HepG2 (cell line): ENCODE measurements at regions not wholly inside any gene's neighbourhood (a gene's known extent, or its start where the extent isn't known, plus 50 kb on each side); places are given as distances from the start of the nearest gene placed in this dataset.

ENCODE experiments used
- ATAC-seq: fragments of 200-7000 bp; cut with Tn5 transposase; 3 replicates; pipeline ENCODE4 v1.9.1; 2020; ENCODE audit warnings: mild to moderate bottlenecking, moderate library complexity
- BruUV-seq: library from RNA; stranded (reverse); fragments of 400-500 nt; replicated peaks from 2 replicates; lab custom pipeline; 2021; lab: Mats Ljungman, UMichigan
- CTCF ChIA-PET: fragments of 300-600 bp; formaldehyde crosslinking; extraction: SDS; loops from one replicate; lab custom pipeline; 2021; ENCODE audit warnings: low total read pairs, inconsistent platforms, low intra/inter-chr PET ratio; lab: Yijun Ruan, JAX
- POLR2A ChIA-PET: fragments of 350-600 bp; sonication (Branson Sonifier 250); formaldehyde crosslinking; loops from one replicate; lab custom pipeline; 2020; ENCODE audit warnings: antibody characterized with exemption, inconsistent platforms; lab: Yijun Ruan, JAX
- DNase-seq: peaks from one replicate; pipeline ENCODE4 v3.0.0-alpha.2; 2015; ENCODE audit warnings: low spot score
- FAIRE-seq: peaks from 3 replicates; lab custom pipeline; 2011; peaks lifted over from hg19 to GRCh38; lab: Jason Lieb, UNC
- H2AFZ ChIP-seq: one replicate; pipeline ENCODE4 v1.6.1; 2011; ENCODE audit warnings: low read length, inconsistent platforms
- H3K27ac ChIP-seq: fragments of 300-600 bp; 3 replicates; pipeline ENCODE4 v1.8.0; 2011; ENCODE audit warnings: mixed run types, mild to moderate bottlenecking, mixed read lengths, low read length, inconsistent platforms; ENCODE audit not compliant: insufficient read depth; ENCODE audit errors: extremely low read length
- H3K27me3 ChIP-seq, 2 experiments: fragments of 200-600 bp in 1 of 2; 2 replicates in 1 of 2; 3 replicates in 1 of 2; pipeline versions ENCODE4 v1.6.0 to v1.8.0; 2011; ENCODE audit warnings: low read length in 2 of 2, mild to moderate bottlenecking in 2 of 2, moderate library complexity in 2 of 2, inconsistent platforms in 1 of 2; ENCODE audit not compliant: insufficient read depth in 2 of 2, control insufficient read depth in 1 of 2
- H3K36me3 ChIP-seq, 2 experiments: fragments of 200-600 bp in 1 of 2; replicated peaks in 1 of 2; 2 replicates in 1 of 2; 3 replicates in 1 of 2; pipeline versions ENCODE4 v1.5.1 to v1.8.0; 2011; ENCODE audit warnings: low read length in 2 of 2, inconsistent platforms in 1 of 2; ENCODE audit not compliant: insufficient read depth in 2 of 2, control insufficient read depth in 1 of 2
- H3K4me1 ChIP-seq: 2 replicates; pipeline ENCODE4 v1.5.1; 2012; ENCODE audit warnings: low read length, inconsistent platforms; ENCODE audit not compliant: insufficient read depth
- H3K4me2 ChIP-seq: 2 replicates; pipeline ENCODE4 v1.6.0; 2011; ENCODE audit warnings: low read depth, low read length, inconsistent platforms
- H3K4me3 ChIP-seq, 3 experiments: fragments of 200-600 bp in 1 of 3; sonication (generic), shearing (Covaris generic) in 1 of 3; replicated peaks in 1 of 3; 2 replicates each; pipeline ENCODE4 v1.5.1; 2011 to 2016; ENCODE audit warnings: low read length in 3 of 3, inconsistent platforms in 2 of 3, low read depth in 2 of 3, mild to moderate bottlenecking in 2 of 3, control low read depth in 1 of 3, mixed read lengths in 1 of 3; ENCODE audit not compliant: insufficient read depth in 1 of 3
- H3K79me2 ChIP-seq: one replicate; pipeline ENCODE4 v1.6.1; 2011; ENCODE audit warnings: low read length, inconsistent platforms; ENCODE audit not compliant: insufficient read depth
- H3K9ac ChIP-seq: 2 replicates; pipeline ENCODE4 v1.6.0; 2011; ENCODE audit warnings: mild to moderate bottlenecking, low read depth, low read length, inconsistent platforms; ENCODE audit not compliant: insufficient read depth
- H3K9me3 ChIP-seq: 2 replicates; pipeline ENCODE4 v1.5.1; 2012; ENCODE audit warnings: mild to moderate bottlenecking, low read length
- H4K20me1 ChIP-seq: 2 replicates; pipeline ENCODE4 v1.6.0; 2011; ENCODE audit warnings: inconsistent platforms, mild to moderate bottlenecking, low read length, moderate library complexity; ENCODE audit not compliant: insufficient read depth
- ATF2 ChIP-seq: sonication (generic); formaldehyde crosslinking; IDR thresholded peaks from 2 replicates; pipeline ENCODE4 v1.4.0; 2020; ENCODE audit warnings: missing genetic modification reagents
- BCL3 ChIP-seq: sonication (generic); formaldehyde crosslinking; IDR thresholded peaks from 2 replicates; pipeline ENCODE4 v1.5.1; 2020; ENCODE audit warnings: mild to moderate bottlenecking, missing genetic modification reagents, moderate library complexity
- CREB3 ChIP-seq: sonication (generic); formaldehyde crosslinking; IDR thresholded peaks from 2 replicates; pipeline ENCODE4 v1.5.0; 2020; ENCODE audit warnings: missing genetic modification reagents
- EP300 ChIP-seq, 3 experiments: sonication (generic) in 1 of 3; formaldehyde crosslinking in 1 of 3; IDR thresholded peaks; 2 replicates each; pipeline versions ENCODE4 v1.5.1 to v1.6.1; 2011 to 2020; ENCODE audit warnings: low read depth in 2 of 3, low read length in 2 of 3, borderline replicate concordance in 1 of 3, improper control_type of control experiment in 1 of 3, mild to moderate bottlenecking in 1 of 3, missing genetic modification reagents in 1 of 3, moderate library complexity in 1 of 3
- GMEB1 ChIP-seq: sonication (generic); formaldehyde crosslinking; IDR thresholded peaks from 2 replicates; pipeline ENCODE4 v1.5.1; 2020; ENCODE audit warnings: missing genetic modification reagents, mild to moderate bottlenecking, borderline replicate concordance
- LCORL ChIP-seq, 2 experiments: fragments of 450-650 bp in 1 of 2; sonication (generic) in 1 of 2; formaldehyde crosslinking in 1 of 2; IDR thresholded peaks; 2 replicates each; pipeline versions ENCODE4 v1.5.0 to v1.6.1; 2017 to 2020; ENCODE audit warnings: antibody characterized with exemption in 1 of 2, missing genetic modification reagents in 1 of 2
- SNAI1 ChIP-seq: sonication (generic); formaldehyde crosslinking; IDR thresholded peaks from 2 replicates; pipeline ENCODE4 v1.5.0; 2020; ENCODE audit warnings: mild to moderate bottlenecking, missing genetic modification reagents, borderline replicate concordance
- SP2 ChIP-seq: sonication (generic); formaldehyde crosslinking; IDR thresholded peaks from 2 replicates; pipeline ENCODE4 v1.5.1; 2020; ENCODE audit warnings: mild to moderate bottlenecking, missing genetic modification reagents
- TCF7 ChIP-seq: sonication (generic); IDR thresholded peaks from 2 replicates; pipeline ENCODE4 v1.6.1; 2016; ENCODE audit warnings: antibody characterized with exemption, low read depth
- U2AF2 ChIP-seq: fragments of 200-400 bp; formaldehyde crosslinking; IDR thresholded peaks from 2 replicates; pipeline ENCODE4 v1.6.1; 2017; ENCODE audit warnings: low read depth, mild to moderate bottlenecking, low read length
- XBP1 ChIP-seq: sonication (generic); formaldehyde crosslinking; IDR thresholded peaks from 2 replicates; pipeline ENCODE4 v1.5.0; 2020; ENCODE audit warnings: missing genetic modification reagents
- ZNF253 ChIP-seq: sonication (generic); formaldehyde crosslinking; IDR thresholded peaks from 2 replicates; pipeline ENCODE4 v1.8.0; 2022; ENCODE audit warnings: mild to moderate bottlenecking, missing genetic modification reagents, borderline replicate concordance
- ZNF282 ChIP-seq: fragments of 450-650 bp; IDR thresholded peaks from 2 replicates; pipeline ENCODE4 v1.6.1; 2018; ENCODE audit not compliant: partially characterized antibody
- ZNF75D ChIP-seq: sonication (generic); formaldehyde crosslinking; IDR thresholded peaks from 2 replicates; pipeline ENCODE4 v1.8.1; 2023; ENCODE audit warnings: missing genetic modification reagents, mild to moderate bottlenecking, borderline replicate concordance
- WGBS: methylation state at CpG from one replicate; pipeline ENCODE4 v1.1.6; 2017; ENCODE audit warnings: low lambda C conversion rate; 5-methylcytosine and 5-hydroxymethylcytosine counted together
- in situ Hi-C: cut with HindIII; loops from 2 replicates; pipeline ENCODE4 v1.10.0; 2017; ENCODE audit warnings: low pct_unique_long_range_greater_than_20kb; ENCODE audit not compliant: extremely low pct_ligation_motif_present
- intact Hi-C: fragments of 100-400 bp; cut with micrococcal nuclease; formaldehyde crosslinking; loops from one replicate; pipeline ENCODE4 v1.10.0; 2022; ENCODE audit not compliant: unreplicated experiment
- TF ChIP-seq, protein P1 (sequence below): sonication (generic); formaldehyde crosslinking; IDR thresholded peaks from 2 replicates; pipeline ENCODE4 v1.4.0; 2020; ENCODE audit warnings: missing genetic modification reagents

DNA sequence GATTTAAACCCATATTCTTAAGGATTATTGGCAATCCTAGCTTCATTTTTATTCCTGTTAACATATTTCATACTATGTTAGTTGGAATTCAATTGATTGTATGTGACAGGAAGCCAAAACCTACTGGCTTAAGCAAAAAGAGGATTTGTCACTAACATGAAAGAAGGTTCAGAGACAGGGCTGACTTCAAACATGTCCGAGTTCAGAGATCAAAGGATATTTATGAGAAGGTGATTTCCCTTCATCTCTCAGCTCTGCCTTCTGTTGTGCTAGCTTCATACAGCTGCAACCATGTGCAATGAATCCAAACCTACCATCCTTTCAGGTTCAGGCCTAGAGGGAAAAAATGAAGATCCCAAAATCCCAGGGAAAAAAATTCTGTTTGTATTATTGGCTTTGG lies 349.7 kb downstream of the ATP23 start:
- H3K27me3 ChIP-seq, result no peaks in the 10 kb centered on the region
- ATAC-seq (peak; percentile 69; the same call in 2 of the 3 replicates), FAIRE-seq (no peak), DNase-seq (peak; percentile 34)
- ChIA-PET POLR2A (no interaction called here), CTCF (no interaction called here)
- in situ Hi-C loops, result no loop called here
- intact Hi-C loops, result no loop called here
- no peak overlapping the region for H3K27ac ChIP-seq
- H2AFZ ChIP-seq, result no peak overlapping the region
- no peak overlapping the region for H3K4me2 ChIP-seq
- no peaks in the 10 kb centered on the region for H3K36me3 ChIP-seq
- H3K79me2 ChIP-seq, result no peaks in the 10 kb centered on the region
- WGBS, result 0% methylated on average over 1 of the region's 1 CpG
- H3K9ac ChIP-seq, result no peak overlapping the region
- H3K4me3 ChIP-seq, result no peak overlapping the region
- H4K20me1 ChIP-seq, result no peaks in the 10 kb centered on the region
- no TSS peak for BruUV-seq
- H3K4me1 ChIP-seq, result peaks cover 11% of the 10 kb centered on the region
- no peaks in the 10 kb centered on the region for H3K9me3 ChIP-seq
- TF ChIP-seq U2AF2 (no peak), ZNF253 (CRISPR knock-in tag) (no peak), BCL3 (peak; percentile 73; the same call in 1 of the 2 replicates), GMEB1 (CRISPR knock-in tag) (no peak), ZNF282 (no peak), TCF7 (peak; percentile 87), CREB3 (CRISPR knock-in tag) (no peak), ZNF75D (CRISPR knock-in tag) (no peak), EP300 (IDR thresholded peaks at IDR 0.05; ENCODE audit: low read depth in 2 of 2, low read length in 2 of 2) (peak in 1 of 2 experiments; percentile 10; a peak in 1 of 4 replicates), EP300 (CRISPR knock-in tag; IDR thresholded peaks at IDR 0.05; ENCODE audit: borderline replicate concordance) (no peak), SP2 (CRISPR knock-in tag) (no peak), XBP1 (CRISPR knock-in tag) (no peak), LCORL (IDR thresholded peaks at IDR 0.05) (no peak), LCORL (CRISPR knock-in tag; IDR thresholded peaks at IDR 0.05) (no peak), SNAI1 (no peak), ATF2 (CRISPR knock-in tag) (no peak)
- TF ChIP-seq, protein P1, sequence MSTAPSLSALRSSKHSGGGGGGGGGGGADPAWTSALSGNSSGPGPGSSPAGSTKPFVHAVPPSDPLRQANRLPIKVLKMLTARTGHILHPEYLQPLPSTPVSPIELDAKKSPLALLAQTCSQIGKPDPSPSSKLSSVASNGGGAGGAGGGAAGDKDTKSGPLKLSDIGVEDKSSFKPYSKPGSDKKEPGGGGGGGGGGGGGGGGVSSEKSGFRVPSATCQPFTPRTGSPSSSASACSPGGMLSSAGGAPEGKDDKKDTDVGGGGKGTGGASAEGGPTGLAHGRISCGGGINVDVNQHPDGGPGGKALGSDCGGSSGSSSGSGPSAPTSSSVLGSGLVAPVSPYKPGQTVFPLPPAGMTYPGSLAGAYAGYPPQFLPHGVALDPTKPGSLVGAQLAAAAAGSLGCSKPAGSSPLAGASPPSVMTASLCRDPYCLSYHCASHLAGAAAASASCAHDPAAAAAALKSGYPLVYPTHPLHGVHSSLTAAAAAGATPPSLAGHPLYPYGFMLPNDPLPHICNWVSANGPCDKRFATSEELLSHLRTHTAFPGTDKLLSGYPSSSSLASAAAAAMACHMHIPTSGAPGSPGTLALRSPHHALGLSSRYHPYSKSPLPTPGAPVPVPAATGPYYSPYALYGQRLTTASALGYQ (CRISPR knock-in tag), result no peak
